LNCAP (cell line): ENCODE measurements at regions not wholly inside any gene's neighbourhood (a gene's known extent, or its start where the extent isn't known, plus 50 kb on each side); places are given as distances from the start of the nearest gene placed in this dataset.

ENCODE experiments used
- CTCF ChIP-seq: fragments of 450-650 bp; IDR thresholded peaks from 2 replicates; pipeline ENCODE4 v1.5.1; 2017; ENCODE audit warnings: mild to moderate bottlenecking

DNA sequence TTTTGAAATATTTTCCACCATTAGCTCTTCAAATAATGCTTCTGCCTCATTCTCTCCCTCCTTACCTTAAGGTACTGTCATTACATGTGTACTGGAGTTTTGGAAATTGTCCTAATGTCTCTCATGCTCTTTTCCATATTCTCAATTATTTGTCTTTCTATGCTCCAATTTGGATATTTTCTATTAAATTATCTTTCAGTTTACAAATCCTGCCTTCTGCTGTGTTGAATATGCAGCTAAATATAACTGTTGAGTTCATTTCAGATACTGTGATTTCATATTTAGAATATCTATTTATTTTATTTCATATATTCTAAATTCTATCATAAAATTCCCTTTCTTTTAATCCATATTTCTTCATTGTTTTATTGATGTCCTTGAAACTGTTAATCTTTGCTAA is 388.0 kb upstream of the CDIN1 start:
- TF ChIP-seq CTCF, result no peak

DNA sequence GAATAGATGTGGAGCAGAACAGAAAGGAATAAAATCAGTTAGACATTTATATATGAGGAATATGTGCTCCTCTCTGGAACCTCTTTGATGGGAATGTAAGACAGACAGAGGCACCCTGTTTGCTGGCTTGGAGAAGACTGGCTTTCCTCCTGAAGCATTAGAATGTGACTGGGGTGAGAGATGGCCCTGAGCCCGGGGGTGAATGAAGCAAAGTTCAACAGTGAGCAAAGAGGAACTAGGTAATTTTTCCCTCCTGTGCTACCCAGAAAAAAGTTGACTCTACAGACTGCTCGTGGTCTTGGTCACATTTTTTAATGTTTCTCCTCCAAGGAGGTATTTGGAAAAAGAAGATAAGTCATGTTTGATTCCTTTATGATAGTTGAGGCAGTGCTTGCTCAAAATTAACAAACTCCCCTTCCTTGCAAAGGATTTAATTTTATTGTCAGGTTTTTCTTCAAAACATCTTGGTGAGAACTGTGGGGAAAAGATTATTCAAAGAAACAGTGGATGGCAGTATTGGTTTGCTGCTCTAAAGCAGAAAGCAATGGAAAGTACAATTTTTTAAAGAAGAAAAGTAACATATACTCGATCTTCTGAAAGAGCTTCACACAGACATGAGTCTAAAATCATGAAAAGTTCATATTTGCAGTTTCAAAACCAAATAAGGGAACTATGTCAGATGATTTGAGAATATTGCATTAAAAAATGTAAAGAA is 370.4 kb upstream of the CDIN1 start:
- TF ChIP-seq CTCF, result no peak

DNA sequence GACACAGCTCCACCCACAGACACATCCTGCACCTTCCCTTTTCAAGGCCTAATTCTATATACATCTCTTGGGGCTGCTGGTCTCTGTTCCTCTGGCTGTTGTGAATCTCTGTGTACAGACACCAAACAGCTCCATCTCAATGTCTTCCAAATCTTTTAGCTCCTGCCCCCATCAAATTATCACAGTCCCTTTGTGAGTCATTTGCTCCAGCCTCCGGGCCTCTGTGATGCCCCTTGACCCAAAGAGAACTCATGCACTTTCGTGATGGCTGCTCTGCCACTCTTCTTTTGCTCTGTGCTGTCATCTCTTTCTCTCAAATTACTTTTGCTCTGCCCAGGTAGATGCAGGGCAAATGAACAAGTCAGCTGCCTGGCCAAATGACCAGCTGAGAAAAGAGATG is 369.0 kb upstream of the CDIN1 start:
- no peak for TF ChIP-seq CTCF

DNA sequence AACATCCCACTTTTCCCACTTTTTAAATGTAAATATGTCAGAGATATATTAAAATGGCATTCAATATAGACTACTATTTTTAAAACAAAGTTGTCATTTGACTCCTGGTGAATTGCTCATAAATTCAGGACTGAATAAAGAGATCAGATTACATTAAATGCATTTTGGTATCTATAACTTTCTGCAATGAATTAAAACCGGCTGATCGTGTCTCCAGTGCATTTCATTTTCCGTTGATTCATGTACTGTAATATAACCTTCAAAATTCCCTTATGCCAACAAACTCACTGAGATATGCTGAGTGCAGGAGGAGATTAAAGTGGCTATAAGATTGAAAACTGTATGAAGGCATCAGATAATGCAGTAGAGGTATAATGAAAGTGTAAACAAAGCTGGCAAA is 361.1 kb upstream of the CDIN1 start:
- TF ChIP-seq CTCF, result no peak

GRCh38 chr15:36218991-36219390 is 360.4 kb upstream of the CDIN1 start:
- TF ChIP-seq CTCF, result no peak

GRCh38 chr15:36221992-36222391 is 357.4 kb upstream of the CDIN1 start:
- TF ChIP-seq CTCF, result no peak

DNA sequence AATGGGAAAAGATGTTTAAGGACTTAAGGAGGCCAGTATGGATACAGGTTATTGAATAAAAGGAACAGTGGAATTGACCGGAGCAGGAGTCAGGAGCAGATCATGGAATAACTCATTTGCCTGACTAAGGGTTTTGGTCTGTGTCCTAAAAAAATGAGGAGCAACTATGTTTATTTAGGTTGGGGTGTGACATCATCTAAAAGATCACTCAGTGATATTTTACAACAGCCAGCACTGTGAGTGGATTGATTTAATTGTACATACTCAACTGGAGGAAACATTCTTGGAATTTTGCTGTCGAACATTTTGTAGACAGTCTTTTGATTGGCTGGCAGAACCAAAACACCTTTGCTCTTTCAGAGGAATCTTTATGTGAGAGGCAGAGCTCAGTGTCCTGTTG is 348.6 kb upstream of the CDIN1 start:
- no peak for TF ChIP-seq CTCF

DNA sequence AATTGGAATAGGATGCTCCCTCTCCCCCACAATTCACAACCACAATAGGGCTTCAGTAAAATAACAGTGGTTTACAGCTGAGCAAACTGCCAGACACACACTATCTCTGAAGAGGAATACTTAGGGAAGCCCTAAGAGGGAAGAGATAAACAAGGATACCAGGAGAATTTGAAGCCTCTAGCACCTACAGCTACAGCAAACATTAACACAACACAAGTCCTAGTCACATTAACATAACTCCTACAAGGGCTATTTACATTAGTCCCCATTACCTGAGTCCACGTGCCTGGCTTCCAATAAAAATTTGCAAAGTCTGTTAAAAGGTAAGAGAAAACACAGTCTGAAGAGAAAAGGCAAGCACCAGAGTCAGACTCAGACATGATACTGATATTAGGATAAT is 346.9 kb upstream of the CDIN1 start:
- TF ChIP-seq CTCF, result no peak
